ENCODE measurements at regions not wholly inside any gene's neighbourhood (a gene's known extent, or its start where the extent isn't known, plus 50 kb on each side); places are given as distances from the start of the nearest gene placed in this dataset.

- Histone ChIP-seq H3K4me3 (ENCODE audit: low read depth, low read length) (no peak overlapping the region), H3K36me3 (replicated peaks) (no peaks in the 10 kb centered on the region), H3K27ac (no peak overlapping the region), H3K27me3 (replicated peaks) (no peaks in the 10 kb centered on the region)
- TF ChIP-seq, protein P1, sequence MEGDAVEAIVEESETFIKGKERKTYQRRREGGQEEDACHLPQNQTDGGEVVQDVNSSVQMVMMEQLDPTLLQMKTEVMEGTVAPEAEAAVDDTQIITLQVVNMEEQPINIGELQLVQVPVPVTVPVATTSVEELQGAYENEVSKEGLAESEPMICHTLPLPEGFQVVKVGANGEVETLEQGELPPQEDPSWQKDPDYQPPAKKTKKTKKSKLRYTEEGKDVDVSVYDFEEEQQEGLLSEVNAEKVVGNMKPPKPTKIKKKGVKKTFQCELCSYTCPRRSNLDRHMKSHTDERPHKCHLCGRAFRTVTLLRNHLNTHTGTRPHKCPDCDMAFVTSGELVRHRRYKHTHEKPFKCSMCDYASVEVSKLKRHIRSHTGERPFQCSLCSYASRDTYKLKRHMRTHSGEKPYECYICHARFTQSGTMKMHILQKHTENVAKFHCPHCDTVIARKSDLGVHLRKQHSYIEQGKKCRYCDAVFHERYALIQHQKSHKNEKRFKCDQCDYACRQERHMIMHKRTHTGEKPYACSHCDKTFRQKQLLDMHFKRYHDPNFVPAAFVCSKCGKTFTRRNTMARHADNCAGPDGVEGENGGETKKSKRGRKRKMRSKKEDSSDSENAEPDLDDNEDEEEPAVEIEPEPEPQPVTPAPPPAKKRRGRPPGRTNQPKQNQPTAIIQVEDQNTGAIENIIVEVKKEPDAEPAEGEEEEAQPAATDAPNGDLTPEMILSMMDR (IDR thresholded peaks at IDR 0.05; ENCODE audit: low read depth, low read length, missing control alignments): no peak
- DNase-seq: no peak
- in situ Hi-C loops (cut with HindIII; ENCODE audit: low pct_ligation_motif_present, low sequenced_read_pairs): no loop called here
Observed at GRCh38 chr1:8206391-8206790, 111.5 kb upstream of the SLC45A1 start.

DNA sequence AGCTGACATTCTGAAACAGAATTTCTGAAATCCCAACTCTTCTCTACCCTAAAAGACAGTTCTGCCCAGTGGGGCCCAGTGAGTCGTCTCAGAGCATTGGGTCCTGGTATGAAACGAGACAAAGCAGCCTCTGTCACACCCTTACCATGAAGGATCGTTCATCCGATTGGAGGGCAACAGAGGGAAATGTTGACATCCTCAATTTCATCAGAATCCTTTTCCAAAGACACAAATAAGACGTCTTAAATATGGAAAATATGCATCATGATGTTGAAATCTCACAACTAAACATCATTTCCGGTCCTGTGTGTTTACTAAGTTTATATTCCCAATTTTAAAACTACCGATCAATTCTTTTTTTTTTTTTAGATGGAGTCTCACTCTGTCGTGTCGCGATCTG, 112.1 kb upstream of the SLC45A1 start:
- in situ Hi-C loops (cut with HindIII; ENCODE audit: low pct_ligation_motif_present, low sequenced_read_pairs): no loop called here
- Histone ChIP-seq H3K4me3 (ENCODE audit: low read depth, low read length) (no peak overlapping the region), H3K27me3 (replicated peaks) (no peaks in the 10 kb centered on the region), H3K27ac (no peak overlapping the region), H3K36me3 (replicated peaks) (no peaks in the 10 kb centered on the region)
- TF ChIP-seq, protein P1 (IDR thresholded peaks at IDR 0.05; ENCODE audit: low read depth, low read length, missing control alignments): no peak
- no peak for DNase-seq

- TF ChIP-seq, protein P1 (IDR thresholded peaks at IDR 0.05; ENCODE audit: low read depth, low read length, missing control alignments): no peak
- no peak for DNase-seq
- no peak overlapping the region for H3K27ac ChIP-seq
Observed at GRCh38 chr1:8204826-8205225, 113.1 kb upstream of the SLC45A1 start.

GRCh38 chr1:8203551-8203950, 114.4 kb upstream of the SLC45A1 start:
- no peak overlapping the region for H3K4me3 ChIP-seq (ENCODE audit: low read depth, low read length)
- no peak overlapping the region for H3K27ac ChIP-seq
- in situ Hi-C loops (cut with HindIII; ENCODE audit: low pct_ligation_motif_present, low sequenced_read_pairs): no loop called here
- TF ChIP-seq, protein P1 (IDR thresholded peaks at IDR 0.05; ENCODE audit: low read depth, low read length, missing control alignments): no peak
- no peak for DNase-seq
- no peaks in the 10 kb centered on the region for H3K27me3 ChIP-seq (replicated peaks)
- H3K36me3 ChIP-seq (replicated peaks): no peaks in the 10 kb centered on the region

More at GRCh38 chr1:8204826-8205225, 113.1 kb upstream of the SLC45A1 start:
- no peaks in the 10 kb centered on the region for H3K27me3 ChIP-seq (replicated peaks)
- in situ Hi-C loops (cut with HindIII; ENCODE audit: low pct_ligation_motif_present, low sequenced_read_pairs): no loop called here
- H3K36me3 ChIP-seq (replicated peaks): no peaks in the 10 kb centered on the region
- no peak overlapping the region for H3K4me3 ChIP-seq (ENCODE audit: low read depth, low read length)

DNA sequence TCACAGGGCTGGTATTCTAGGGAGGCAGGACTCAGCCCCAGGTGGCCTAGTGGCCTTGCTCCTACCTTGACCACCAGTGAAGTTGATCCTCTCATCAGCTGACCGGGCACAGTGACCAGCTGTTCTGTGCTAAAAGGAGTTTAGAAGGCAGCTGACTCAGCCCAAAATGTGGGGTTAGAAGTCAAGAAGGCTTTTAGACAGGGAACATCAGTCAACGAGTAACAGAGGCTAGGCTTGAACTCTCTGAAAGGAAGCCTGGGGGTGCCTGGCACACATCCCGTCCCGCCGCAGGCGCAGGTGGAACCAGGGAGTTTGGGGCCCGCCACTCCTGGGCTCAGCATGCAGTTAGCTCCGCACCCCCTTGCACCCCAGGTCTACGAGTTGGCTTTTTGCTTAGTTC, 114.9 kb upstream of the SLC45A1 start:
- Histone ChIP-seq H3K27me3 (replicated peaks) (no peaks in the 10 kb centered on the region), H3K4me3 (ENCODE audit: low read depth, low read length) (no peak overlapping the region), H3K27ac (peak overlapping the region; percentile 84), H3K36me3 (replicated peaks) (no peaks in the 10 kb centered on the region)
- in situ Hi-C loops (cut with HindIII; ENCODE audit: low pct_ligation_motif_present, low sequenced_read_pairs): no loop called here
- TF ChIP-seq, protein P1 (IDR thresholded peaks at IDR 0.05; ENCODE audit: low read depth, low read length, missing control alignments): no peak
- no peak for DNase-seq

GRCh38 chr1:8202182-8202905, 115.6 kb upstream of the SLC45A1 start:
- in situ Hi-C loops (cut with HindIII; ENCODE audit: low pct_ligation_motif_present, low sequenced_read_pairs): no loop called here
- TF ChIP-seq, protein P1 (IDR thresholded peaks at IDR 0.05; ENCODE audit: low read depth, low read length, missing control alignments): no peak
- peak; percentile 91 for DNase-seq
- Histone ChIP-seq H3K4me3 (ENCODE audit: low read depth, low read length) (peak overlapping the region; percentile 12), H3K27ac (peak overlapping the region; percentile 84), H3K36me3 (replicated peaks) (no peaks in the 10 kb centered on the region), H3K27me3 (replicated peaks) (no peaks in the 10 kb centered on the region)
